Renal cortical epithelial cell (primary cell): ENCODE measurements at regions not wholly inside any gene's neighbourhood (a gene's known extent, or its start where the extent isn't known, plus 50 kb on each side); places are given as distances from the start of the nearest gene placed in this dataset.

ENCODE experiments used
- DNase-seq: peaks from one replicate; pipeline ENCODE4 v3.0.0-alpha.2; 2011; ENCODE audit warnings: low read depth

GRCh38 chrX:113741744-113742143, 842.1 kb upstream of the HTR2C start:
- DNase-seq, result peak; percentile 2

- no peak for DNase-seq
Observed at GRCh38 chrX:113728937-113729336, 854.9 kb upstream of the HTR2C start.

DNA sequence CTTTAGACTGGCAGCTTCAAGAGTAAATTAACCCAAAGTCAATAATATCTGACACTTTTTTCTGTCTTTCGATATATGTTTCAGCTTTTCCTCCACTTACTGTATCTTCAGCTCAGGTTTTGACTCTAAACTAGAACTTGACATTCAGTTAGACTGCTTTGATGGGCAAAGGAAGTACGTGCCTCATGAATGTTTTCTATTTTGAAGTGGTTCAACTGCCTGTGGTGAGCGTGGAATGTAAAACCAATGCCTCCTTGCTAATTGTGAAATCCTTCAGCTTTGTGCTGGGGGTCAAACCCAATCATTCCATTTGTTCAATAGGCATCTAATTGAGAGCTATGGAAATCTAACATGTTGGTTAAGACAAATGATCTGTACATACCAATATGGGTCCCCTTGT, 857.0 kb upstream of the HTR2C start:
- no peak for DNase-seq

DNA sequence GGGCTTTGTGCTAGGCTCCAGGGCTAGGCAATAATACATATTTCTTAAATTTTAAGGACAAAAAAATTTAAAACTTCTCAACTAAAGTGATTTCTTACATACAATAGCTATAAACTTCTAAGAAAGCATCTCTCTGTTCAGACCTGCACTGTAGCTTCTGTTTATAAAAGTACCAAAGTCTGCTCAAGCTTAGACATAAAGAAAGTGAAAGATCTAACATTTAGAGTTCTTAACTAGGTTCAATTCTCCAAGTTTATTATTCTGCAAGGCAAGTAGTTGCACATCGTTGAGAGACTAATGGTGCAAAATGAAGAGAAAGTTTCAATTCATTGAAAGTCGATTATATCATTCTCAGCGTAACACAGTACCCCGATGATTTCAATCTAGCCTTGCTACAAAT, 857.4 kb upstream of the HTR2C start:
- no peak for DNase-seq

GRCh38 chrX:113726009-113726408, 857.9 kb upstream of the HTR2C start:
- DNase-seq, result no peak

GRCh38 chrX:113699939-113700338, 859.3 kb upstream of the AMOT start:
- no peak for DNase-seq

- DNase-seq, result peak; percentile 0
Observed at GRCh38 chrX:113675278-113675677, 834.6 kb upstream of the AMOT start.

- no peak for DNase-seq
Observed at GRCh38 chrX:113651306-113651705, 810.7 kb upstream of the AMOT start.

DNA sequence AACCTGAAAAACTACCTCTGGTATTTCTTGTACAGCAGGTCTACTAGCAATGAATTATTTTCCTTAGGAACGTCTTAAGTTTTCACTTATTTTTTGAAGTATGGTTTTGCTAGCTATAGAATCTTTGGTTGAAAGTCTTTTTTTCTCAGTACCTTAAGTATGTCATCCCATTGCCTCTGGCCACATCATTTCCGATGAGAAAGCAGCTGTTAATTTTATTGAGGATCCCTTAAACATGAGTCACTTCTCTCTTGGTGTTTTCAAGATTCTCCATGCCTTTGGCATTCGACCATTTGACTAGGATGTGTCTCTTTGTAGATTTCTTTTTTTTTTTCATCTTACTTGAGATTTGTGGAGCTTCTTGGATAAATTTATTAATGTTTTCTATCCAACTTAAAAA, 803.8 kb upstream of the AMOT start:
- no peak for DNase-seq

DNA sequence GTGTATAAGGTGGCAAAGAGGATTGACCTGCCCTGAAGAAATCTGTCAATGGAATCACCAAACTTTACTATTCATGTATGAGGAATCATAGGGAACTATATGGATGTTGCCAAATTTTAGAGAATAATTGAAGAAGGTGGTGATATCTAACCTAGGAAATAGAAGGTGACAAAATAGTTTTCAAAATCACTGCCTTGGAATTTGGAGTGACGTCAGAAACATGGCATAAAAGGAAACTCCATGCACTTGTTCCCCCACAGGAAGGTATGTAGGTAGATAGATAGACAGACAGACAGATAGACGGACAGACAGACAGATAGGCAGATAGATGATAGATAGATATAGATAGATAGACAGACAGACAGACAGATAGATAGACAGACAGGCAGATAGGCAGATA, 793.9 kb upstream of the AMOT start:
- no peak for DNase-seq

DNA sequence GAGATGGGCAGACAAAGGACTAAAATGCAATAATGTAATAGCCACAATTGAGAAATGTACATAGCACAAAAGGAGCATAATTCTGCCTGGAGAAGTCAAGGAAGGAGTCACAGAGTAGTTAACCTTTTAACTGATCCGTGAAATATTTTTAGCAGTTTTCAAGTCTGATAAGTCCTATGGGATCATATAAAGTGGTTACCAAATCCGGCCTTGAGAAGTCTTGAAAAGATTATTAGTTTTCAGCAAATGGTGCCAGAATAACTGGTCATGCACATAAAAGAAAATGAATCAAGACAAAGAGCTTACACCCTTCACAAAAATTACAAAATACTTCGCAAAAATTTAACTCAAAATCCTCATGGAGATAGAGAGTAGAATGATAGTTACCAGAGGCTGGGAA, 788.7 kb upstream of the AMOT start:
- DNase-seq, result no peak

DNA sequence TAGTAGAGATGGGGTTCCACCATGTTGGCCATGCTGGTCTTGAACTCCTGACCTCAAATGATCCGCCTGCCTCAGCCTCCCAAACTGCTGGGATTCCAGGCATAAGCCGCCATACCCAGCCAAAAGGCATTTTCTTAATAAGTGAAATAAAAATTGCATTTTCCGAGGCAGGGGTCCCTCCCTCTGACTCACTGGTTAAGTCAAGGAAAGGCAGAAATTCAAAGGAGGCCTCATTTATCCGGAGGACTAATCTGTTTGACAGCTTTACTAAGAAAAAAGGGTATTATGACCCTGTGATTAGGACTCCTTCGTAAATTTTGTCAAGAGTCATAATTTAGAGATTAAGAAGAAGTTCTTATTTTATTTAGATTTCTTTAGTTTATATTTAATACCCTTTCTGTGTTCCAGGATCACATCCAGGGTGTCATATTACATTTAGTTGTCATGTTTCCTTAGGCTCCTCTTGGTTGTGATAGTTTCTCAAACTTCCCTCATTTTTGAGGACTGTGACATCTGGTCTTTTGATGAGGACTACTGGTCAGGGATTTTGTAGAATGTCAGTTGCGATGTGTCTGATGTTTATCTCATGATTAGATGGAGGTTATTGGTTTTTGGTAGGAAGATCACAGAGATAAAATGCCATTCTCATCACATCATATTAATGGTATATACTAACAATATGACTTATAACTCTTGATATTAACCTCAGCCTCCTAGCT, 753.7 kb upstream of the AMOT start:
- no peak for DNase-seq

DNA sequence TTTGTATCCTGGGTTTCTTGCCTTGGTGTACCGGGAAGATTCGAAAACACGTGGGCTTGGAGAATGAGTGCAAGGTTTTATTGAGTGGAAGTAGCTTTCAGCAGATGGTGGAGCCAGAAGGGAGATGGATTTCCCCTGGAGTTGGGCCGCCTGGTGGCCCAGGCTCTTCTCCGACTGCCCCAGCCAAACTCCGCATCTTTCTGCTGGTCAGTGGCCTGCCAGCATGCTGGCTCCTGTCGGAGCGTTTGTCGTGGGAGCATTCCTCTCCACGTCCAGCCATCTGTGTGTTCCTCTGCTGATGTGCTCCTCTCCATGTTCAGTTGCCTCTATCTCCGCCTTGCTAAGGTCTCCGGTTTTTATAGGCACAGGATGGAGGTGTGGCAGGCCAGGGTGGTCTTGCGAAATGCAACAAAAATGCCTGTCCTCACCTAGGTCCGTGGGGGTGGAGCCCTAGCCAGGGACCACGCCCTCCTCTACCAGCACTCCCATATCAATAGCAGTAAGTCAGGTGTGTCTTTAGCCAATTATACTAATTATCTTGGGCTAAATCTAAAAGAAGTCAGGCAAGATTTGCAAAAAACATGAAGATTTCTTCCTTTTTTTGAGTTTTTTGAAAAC, 745.8 kb upstream of the AMOT start:
- no peak for DNase-seq

- DNase-seq, result no peak
Observed at GRCh38 chrX:113580486-113580885, 739.9 kb upstream of the AMOT start.

DNA sequence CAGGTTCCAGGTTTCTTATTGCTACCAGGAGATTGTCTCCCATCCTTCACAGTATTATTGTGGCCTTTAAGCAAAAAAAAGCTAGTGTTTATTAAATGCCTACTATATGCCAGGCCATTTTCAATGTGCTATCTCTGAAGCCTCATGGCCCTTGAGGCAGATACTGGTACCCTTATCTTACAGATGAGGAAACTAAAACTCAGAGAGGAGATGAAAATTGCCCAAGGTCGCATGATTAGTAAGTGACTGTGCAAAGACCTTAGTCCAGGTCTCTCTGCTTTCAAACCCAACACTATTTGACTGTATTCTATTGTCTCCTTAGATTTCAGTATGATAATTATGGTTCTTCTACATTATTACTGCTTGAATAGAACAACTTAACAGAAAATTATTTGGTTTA, 717.9 kb upstream of the AMOT start:
- no peak for DNase-seq

DNA sequence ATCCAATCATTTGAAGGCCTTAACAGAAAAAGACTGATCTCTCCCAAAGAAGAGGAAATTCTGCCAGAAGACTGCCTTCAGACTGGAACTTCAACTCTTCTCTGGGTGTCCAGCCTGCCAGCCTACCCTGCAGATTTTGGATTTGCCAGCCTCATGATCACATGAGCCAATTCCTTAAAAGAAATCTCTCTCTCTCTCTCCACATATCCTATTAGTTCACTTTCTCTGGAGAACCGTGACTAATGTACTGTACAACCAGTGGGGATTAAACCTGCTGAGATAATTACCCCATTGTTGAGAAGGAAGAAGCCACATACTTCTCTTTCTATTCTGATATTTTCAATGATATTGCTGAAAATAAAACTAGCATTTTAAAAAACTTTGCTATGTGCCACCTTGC, 711.3 kb upstream of the AMOT start:
- no peak for DNase-seq

DNA sequence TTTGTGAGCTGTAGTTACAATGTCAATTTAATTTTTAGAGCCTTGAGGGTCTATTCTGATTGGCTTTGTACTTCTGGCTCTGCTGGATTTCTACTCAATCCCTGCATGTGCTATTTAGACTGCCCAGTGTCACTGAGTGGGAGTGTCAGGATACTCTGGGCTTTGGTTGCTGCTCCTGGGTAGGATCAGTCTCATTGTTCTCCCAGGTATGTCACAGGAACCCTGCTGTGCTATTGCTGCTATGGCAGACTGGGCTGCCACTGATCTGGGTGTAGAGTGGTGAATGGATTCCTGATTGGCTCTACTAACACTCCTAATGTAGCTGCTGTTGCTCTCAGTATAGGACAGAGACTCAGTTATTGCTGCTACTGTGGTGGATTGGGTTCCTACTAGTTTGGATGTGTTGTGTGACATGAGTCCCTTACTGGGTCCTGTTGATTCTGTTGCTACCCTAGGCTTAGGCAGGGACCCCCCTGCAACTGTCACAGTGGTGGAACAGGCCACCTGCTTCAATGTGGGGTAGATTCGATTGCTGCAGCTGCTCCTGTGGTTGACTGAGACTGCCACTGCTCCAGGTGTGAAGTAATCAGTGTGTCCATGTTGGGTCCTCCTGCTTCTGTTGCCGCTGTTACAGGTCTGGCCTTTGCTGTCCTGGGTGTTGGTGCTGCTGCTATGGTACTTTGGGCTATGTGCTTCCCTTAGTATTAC, 707.8 kb upstream of the AMOT start:
- no peak for DNase-seq

GRCh38 chrX:113545040-113545439, 704.4 kb upstream of the AMOT start:
- DNase-seq, result no peak

DNA sequence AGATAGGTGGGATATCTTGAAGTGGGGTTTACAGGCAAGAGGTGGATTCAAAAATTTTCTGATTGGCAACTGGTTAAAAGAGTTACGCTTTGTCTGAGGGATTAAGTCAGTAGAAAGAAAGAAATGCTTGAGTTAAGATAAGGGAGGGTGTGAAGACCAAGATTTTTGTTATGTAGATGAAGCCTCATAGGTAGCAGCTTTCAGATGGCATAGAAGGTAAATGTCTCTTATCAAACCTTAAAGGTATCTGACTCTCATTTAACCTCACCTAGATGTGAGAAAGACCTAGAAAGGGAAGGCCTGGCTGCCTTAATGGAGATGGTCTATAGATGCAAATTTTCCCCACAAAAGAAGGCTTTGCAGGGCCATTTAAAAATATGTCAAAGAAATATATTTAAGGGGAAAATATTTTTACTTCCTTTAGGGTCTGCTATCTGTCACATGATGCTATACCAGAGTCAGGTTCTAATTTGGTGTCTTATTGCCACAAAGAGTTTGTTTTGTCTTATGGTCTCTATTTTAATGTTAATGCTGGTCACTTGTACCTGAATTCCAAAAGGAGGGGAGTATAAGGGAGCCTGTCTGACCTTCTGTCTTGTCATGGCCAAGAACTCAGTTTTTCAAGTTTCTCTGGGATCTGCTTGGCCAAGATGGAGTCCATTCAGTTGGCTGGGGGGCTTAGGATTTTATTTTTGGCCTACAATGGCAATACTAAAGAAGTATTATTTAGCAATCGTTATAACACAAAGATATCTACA, 699.1 kb upstream of the AMOT start:
- DNase-seq, result no peak

GRCh38 chrX:113529426-113530013, 688.9 kb upstream of the AMOT start:
- no peak for DNase-seq

- no peak for DNase-seq
Observed at GRCh38 chrX:113522814-113523213, 682.2 kb upstream of the AMOT start.

- DNase-seq, result peak; percentile 19
Observed at GRCh38 chrX:113514906-113515305, 674.3 kb upstream of the AMOT start.
